Kidney epithelial cell (primary cell): ENCODE measurements at regions not wholly inside any gene's neighbourhood (a gene's known extent, or its start where the extent isn't known, plus 50 kb on each side); places are given as distances from the start of the nearest gene placed in this dataset.

Source experiments
- DNase-seq: peaks from one replicate; pipeline ENCODE4 v3.0.0-alpha.2; 2010; ENCODE audit warnings: low read depth
- H3K27me3 ChIP-seq: 2 replicates; pipeline ENCODE4 v1.6.0; 2011; ENCODE audit warnings: low read length; ENCODE audit not compliant: control insufficient read depth, insufficient read depth
- H3K36me3 ChIP-seq: 2 replicates; pipeline ENCODE4 v1.5.1; 2011; ENCODE audit warnings: low read length; ENCODE audit not compliant: control insufficient read depth, insufficient read depth
- H3K4me3 ChIP-seq: 2 replicates; pipeline ENCODE4 v1.5.1; 2011; ENCODE audit warnings: low read depth, mild to moderate bottlenecking, control low read depth, low read length
- TF ChIP-seq, protein P1 (sequence below): IDR thresholded peaks from 2 replicates; pipeline ENCODE4 v1.5.1; 2011; ENCODE audit warnings: mild to moderate bottlenecking, moderate library complexity, low read length, control low read depth, inconsistent platforms; ENCODE audit not compliant: insufficient read depth, poor library complexity, severe bottlenecking

DNA sequence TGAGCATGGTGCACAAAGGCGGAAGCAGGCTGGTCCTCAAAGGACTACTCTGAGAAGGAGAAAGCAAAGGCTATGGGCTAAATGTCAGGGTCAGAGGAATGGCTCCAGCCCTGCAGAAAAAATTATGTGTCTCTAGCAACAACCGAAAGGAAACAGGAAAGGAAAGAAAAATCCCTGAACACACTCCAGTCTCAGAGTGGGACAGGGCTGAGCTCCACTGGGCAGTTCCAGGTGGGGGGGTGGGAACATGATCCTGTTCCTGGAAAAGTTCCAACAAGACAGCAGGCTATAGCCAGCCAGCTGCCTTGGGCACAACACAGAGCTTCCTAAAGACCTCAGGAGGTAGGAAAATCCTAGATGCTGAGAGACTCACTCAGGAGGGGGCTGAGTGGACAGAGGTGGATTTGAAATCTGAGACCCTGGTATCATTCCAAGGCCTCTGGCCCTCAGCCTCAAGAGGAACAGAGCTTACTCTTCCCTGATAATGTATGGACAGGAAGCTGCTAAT is 1088.2 kb downstream of the TBC1D22A start:
- TF ChIP-seq, protein P1, sequence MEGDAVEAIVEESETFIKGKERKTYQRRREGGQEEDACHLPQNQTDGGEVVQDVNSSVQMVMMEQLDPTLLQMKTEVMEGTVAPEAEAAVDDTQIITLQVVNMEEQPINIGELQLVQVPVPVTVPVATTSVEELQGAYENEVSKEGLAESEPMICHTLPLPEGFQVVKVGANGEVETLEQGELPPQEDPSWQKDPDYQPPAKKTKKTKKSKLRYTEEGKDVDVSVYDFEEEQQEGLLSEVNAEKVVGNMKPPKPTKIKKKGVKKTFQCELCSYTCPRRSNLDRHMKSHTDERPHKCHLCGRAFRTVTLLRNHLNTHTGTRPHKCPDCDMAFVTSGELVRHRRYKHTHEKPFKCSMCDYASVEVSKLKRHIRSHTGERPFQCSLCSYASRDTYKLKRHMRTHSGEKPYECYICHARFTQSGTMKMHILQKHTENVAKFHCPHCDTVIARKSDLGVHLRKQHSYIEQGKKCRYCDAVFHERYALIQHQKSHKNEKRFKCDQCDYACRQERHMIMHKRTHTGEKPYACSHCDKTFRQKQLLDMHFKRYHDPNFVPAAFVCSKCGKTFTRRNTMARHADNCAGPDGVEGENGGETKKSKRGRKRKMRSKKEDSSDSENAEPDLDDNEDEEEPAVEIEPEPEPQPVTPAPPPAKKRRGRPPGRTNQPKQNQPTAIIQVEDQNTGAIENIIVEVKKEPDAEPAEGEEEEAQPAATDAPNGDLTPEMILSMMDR = no peak
- Histone ChIP-seq H3K27me3 (no peaks in the 10 kb centered on the region), H3K4me3 (no peak overlapping the region), H3K36me3 (no peaks in the 10 kb centered on the region)
- no peak for DNase-seq

DNA sequence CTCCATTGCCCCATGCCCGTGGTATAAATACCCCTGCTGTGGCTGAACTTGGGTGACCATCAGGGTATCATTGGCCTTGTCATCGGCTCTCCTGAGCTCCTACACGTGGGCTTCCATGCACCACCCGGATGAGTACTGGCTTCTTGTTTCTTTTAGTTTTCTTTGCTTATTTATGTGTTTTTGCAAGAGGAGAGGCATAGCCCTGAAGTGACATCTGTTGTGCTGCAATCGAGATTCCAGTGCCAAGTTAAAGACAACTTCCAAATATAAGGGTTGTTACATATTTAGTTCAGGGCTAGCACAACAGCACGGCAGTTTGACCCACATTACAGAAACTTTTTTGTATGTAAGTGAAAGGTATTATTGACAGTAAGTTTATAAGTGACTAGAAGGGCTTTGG is 1087.1 kb downstream of the TBC1D22A start:
- DNase-seq = no peak
- TF ChIP-seq, protein P1 = no peak
- Histone ChIP-seq H3K27me3 (no peaks in the 10 kb centered on the region), H3K4me3 (no peak overlapping the region), H3K36me3 (no peaks in the 10 kb centered on the region)

DNA sequence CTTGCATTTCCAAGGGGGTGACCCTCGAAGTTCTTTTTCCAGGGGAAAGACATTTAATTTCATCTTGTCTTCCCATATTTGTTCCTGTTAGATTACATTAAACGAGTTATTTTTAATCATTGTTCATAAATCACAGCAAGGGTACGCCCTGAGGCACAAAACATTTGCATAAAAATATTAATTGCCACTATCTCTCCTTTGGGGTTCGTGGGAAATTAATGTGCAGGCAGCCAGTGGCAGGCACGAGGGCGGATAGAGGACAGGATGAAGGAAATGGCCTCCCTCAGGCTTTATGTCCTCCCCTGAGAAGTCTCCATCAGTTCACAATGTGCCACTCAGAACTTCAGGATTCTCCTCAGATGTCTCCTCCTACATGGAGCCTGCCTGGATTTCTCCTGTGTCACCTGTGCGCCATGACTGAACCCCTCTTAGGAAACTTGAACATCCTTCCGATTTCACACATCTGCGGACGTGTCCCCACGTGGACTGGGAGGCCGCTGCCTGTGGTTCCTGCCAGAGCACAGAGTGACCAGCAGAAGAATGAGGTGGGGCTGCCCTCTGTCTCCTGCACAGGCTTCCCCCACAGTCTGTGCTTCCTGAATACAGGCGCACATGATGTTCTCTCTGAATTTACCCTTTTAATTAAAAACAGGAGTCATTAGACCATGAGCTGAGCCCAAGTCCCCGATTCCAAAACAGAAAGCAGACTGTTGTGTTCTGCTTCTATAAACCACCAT is 1085.9 kb downstream of the TBC1D22A start:
- no peak for DNase-seq
- TF ChIP-seq, protein P1 = no peak

DNA sequence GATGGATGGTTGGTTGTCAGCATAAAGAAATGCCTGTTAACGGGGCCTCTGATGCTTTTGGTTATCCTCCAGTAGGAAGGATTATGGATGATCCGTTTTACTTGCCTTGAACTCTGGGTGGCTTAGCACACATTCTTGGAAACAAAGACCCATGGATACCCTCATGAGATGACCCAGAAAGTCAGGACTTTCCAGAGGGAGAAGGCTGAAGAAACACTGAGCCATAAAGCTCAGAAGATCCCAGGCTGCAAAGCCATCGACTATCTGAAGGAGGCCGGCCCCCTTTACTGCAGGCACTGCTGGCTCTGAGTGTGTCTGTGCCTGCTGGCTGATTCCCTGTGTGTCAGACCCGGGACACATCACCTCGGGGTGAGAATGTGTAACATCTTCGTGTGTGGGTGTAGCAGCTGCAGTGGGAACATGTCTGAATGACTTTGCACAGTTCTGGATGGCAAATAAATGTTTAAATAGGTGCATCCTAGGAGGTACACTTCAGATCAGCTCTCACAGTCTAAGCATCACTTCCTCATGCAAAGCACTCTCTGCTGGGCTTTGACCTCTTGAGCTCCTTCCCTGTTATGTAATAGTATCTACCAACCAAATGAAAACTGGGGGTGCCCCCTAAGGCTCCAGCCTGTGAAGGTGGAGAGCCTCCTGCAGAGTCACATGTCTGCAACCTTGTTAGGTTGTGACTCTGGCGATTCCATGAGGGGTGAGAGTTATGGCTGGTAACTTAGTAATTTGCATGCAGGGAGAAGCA is 1084.9 kb downstream of the TBC1D22A start:
- no peaks in the 10 kb centered on the region for H3K27me3 ChIP-seq
- no peak for DNase-seq
- H3K4me3 ChIP-seq = no peak overlapping the region
- TF ChIP-seq, protein P1 = no peak
- no peaks in the 10 kb centered on the region for H3K36me3 ChIP-seq

More for the DNA sequence above, 1085.9 kb downstream of the TBC1D22A start:
- Histone ChIP-seq H3K4me3 (no peak overlapping the region), H3K36me3 (no peaks in the 10 kb centered on the region), H3K27me3 (no peaks in the 10 kb centered on the region)

DNA sequence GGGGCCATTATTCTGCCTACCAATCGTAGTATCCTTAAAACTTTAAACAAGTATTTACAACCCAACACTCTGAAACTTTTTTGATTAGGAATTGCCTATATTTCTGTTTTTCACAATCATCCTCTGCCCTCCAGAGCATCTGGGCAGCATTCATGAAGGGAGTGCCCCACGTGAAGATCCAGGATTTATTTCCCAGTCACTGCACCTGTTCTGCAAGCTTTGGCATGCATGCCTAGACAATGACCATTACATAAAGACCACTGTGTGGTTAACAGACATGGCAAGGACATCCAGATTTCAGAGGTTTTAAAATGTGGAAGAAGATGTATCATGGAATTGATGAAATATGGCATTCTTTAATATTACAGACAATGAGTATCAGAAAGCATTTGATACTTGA is 1083.8 kb downstream of the TBC1D22A start:
- TF ChIP-seq, protein P1 = no peak
- DNase-seq = no peak
- Histone ChIP-seq H3K36me3 (no peaks in the 10 kb centered on the region), H3K4me3 (no peak overlapping the region), H3K27me3 (no peaks in the 10 kb centered on the region)

DNA sequence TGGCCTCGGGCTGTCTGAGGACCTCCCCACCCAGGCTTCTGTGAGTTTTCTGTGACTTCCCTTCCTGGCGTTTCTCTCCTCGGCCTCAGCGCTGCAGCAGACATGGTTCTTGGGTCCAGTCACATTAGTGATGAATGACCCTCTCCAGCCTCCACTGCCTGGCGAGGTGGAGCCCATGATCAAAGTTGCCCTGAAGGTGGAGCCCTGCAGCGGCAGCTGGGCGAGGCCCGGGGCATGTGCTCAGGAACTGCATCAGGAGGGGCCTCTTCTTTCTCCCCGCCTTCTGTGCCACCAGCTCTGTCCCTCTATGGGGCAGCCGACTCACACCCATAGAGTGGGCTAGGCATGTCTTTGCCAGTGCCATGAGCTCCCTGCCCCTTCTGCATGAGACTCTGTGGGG is 1079.7 kb downstream of the TBC1D22A start:
- no peaks in the 10 kb centered on the region for H3K27me3 ChIP-seq
- no peaks in the 10 kb centered on the region for H3K36me3 ChIP-seq
- TF ChIP-seq, protein P1 = no peak
- no peak overlapping the region for H3K4me3 ChIP-seq
- no peak for DNase-seq
